ENCODE measurements at regions not wholly inside any gene's neighbourhood (a gene's known extent, or its start where the extent isn't known, plus 50 kb on each side); places are given as distances from the start of the nearest gene placed in this dataset.

GRCh38 chr7:79770063-79770462 lies 316.6 kb upstream of the MAGI2 start:
- no peak for TF ChIP-seq POLR2A (IDR thresholded peaks at IDR 0.05)
- TF ChIP-seq CTCF (IDR thresholded peaks at IDR 0.05): no peak

Measured in stomach (tissue), 4 donors.